ENCODE measurements at regions not wholly inside any gene's neighbourhood (a gene's known extent, or its start where the extent isn't known, plus 50 kb on each side); places are given as distances from the start of the nearest gene placed in this dataset.

GRCh38 chr4:24736066-24736465 is 59.3 kb upstream of the SOD3 start:
- CTCF ChIA-PET, result no interaction called here
- Histone ChIP-seq H3F3A (ENCODE audit: insufficient read depth, low read depth) (no peaks in the 10 kb centered on the region), H3K27ac (no peak overlapping the region), H3K4me2 (no peak overlapping the region), H3K36me3 (ENCODE audit: low read depth) (no peaks in the 10 kb centered on the region), H4K20me1 (ENCODE audit: insufficient read depth) (no peaks in the 10 kb centered on the region), H3K27me3 (ENCODE audit: insufficient read depth, low read depth) (no peaks in the 10 kb centered on the region), H3K9me2 (ENCODE audit: insufficient read depth) (no peaks in the 10 kb centered on the region), H3K4me3 (no peak overlapping the region), H3K9me3 (ENCODE audit: insufficient read depth, low read depth) (no peaks in the 10 kb centered on the region), H3K4me1 (replicated peaks; ENCODE audit: insufficient read depth) (no peaks in the 10 kb centered on the region), H2AFZ (no peak overlapping the region), H3K79me2 (ENCODE audit: low read depth) (no peaks in the 10 kb centered on the region)
- BruUV-seq (replicated peaks), result no TSS peak
- intact Hi-C loops (cut with micrococcal nuclease; ENCODE audit: unreplicated experiment), result no loop called here
- no peak for DNase-seq
- POLR2A ChIA-PET (ENCODE audit: unreplicated experiment), result no interaction called here
- TF ChIP-seq, protein P1, sequence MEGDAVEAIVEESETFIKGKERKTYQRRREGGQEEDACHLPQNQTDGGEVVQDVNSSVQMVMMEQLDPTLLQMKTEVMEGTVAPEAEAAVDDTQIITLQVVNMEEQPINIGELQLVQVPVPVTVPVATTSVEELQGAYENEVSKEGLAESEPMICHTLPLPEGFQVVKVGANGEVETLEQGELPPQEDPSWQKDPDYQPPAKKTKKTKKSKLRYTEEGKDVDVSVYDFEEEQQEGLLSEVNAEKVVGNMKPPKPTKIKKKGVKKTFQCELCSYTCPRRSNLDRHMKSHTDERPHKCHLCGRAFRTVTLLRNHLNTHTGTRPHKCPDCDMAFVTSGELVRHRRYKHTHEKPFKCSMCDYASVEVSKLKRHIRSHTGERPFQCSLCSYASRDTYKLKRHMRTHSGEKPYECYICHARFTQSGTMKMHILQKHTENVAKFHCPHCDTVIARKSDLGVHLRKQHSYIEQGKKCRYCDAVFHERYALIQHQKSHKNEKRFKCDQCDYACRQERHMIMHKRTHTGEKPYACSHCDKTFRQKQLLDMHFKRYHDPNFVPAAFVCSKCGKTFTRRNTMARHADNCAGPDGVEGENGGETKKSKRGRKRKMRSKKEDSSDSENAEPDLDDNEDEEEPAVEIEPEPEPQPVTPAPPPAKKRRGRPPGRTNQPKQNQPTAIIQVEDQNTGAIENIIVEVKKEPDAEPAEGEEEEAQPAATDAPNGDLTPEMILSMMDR (conservative IDR thresholded peaks at IDR 0.05), result no peak; the same call in 1 of the 2 replicates
- no peak for TF ChIP-seq EZH2 (IDR thresholded peaks at IDR 0.05; ENCODE audit: low read depth)

DNA sequence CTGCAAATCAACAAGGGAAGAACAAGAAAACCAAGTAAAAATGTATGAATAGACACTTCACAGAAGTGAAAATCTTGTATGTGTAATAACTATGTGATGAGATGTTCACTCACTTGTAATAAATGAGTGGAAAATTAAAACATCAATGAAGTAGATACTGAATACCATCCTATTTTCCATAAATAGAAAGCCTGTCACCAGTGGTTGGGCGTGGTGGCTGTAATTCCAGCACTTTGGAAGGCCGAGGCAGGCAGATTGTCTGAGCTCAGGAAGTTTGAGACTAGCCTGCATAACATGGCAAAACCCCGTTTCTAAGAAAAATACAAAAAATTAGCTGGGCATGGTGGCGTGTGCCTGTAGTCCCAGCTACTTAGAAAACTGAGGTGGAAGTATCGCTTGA is 53.5 kb upstream of the SOD3 start:
- H3K36me3 ChIP-seq (ENCODE audit: low read depth), result no peaks in the 10 kb centered on the region
- DNase-seq, result no peak
- no peaks in the 10 kb centered on the region for H3K4me1 ChIP-seq (replicated peaks; ENCODE audit: insufficient read depth)
- no peaks in the 10 kb centered on the region for H3K27me3 ChIP-seq (ENCODE audit: insufficient read depth, low read depth)
- H3K4me3 ChIP-seq, result no peak overlapping the region
- TF ChIP-seq, protein P1 (conservative IDR thresholded peaks at IDR 0.05), result no peak
- no peak for TF ChIP-seq EZH2 (IDR thresholded peaks at IDR 0.05; ENCODE audit: low read depth)
- H3K4me2 ChIP-seq, result no peak overlapping the region
- H3K79me2 ChIP-seq (ENCODE audit: low read depth), result no peaks in the 10 kb centered on the region
- H4K20me1 ChIP-seq (ENCODE audit: insufficient read depth), result no peaks in the 10 kb centered on the region
- H3K27ac ChIP-seq, result no peak overlapping the region
- intact Hi-C loops (cut with micrococcal nuclease; ENCODE audit: unreplicated experiment), result no loop called here
- no peak overlapping the region for H2AFZ ChIP-seq
- BruUV-seq (replicated peaks), result no TSS peak
- H3F3A ChIP-seq (ENCODE audit: insufficient read depth, low read depth), result no peaks in the 10 kb centered on the region
- ChIA-PET CTCF (no interaction called here), POLR2A (ENCODE audit: unreplicated experiment) (no interaction called here)
- H3K9me2 ChIP-seq (ENCODE audit: insufficient read depth), result no peaks in the 10 kb centered on the region
- H3K9me3 ChIP-seq (ENCODE audit: insufficient read depth, low read depth), result no peaks in the 10 kb centered on the region

DNA sequence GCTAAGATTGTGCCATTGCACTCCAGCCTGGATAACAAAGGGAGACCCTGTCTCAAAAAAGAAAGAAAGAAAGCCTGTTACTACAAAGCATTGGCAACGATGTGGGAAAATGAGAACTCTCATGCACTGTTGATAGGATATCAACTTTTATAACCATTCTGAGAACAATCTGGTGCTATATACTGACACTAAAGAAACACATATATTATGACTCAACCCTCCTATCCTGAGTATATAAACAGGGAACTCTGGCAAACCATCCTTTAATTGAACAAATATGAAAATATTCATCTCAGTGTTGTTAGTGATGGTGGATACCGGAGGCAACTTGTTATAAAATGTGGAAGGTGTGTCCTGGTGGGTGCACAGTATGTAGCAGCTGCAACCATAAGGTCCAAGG is 53.0 kb upstream of the SOD3 start:
- no TSS peak for BruUV-seq (replicated peaks)
- TF ChIP-seq, protein P1 (conservative IDR thresholded peaks at IDR 0.05), result no peak
- no peak for TF ChIP-seq EZH2 (IDR thresholded peaks at IDR 0.05; ENCODE audit: low read depth)
- CTCF ChIA-PET, result no interaction called here
- Histone ChIP-seq H3F3A (ENCODE audit: insufficient read depth, low read depth) (no peaks in the 10 kb centered on the region), H4K20me1 (ENCODE audit: insufficient read depth) (no peaks in the 10 kb centered on the region), H3K27me3 (ENCODE audit: insufficient read depth, low read depth) (no peaks in the 10 kb centered on the region), H3K4me1 (replicated peaks; ENCODE audit: insufficient read depth) (no peaks in the 10 kb centered on the region), H3K36me3 (ENCODE audit: low read depth) (no peaks in the 10 kb centered on the region), H3K4me2 (no peak overlapping the region), H3K27ac (no peak overlapping the region), H3K79me2 (ENCODE audit: low read depth) (no peaks in the 10 kb centered on the region), H3K9me3 (ENCODE audit: insufficient read depth, low read depth) (no peaks in the 10 kb centered on the region), H2AFZ (no peak overlapping the region), H3K9me2 (ENCODE audit: insufficient read depth) (no peaks in the 10 kb centered on the region), H3K4me3 (no peak overlapping the region)
- POLR2A ChIA-PET (ENCODE audit: unreplicated experiment), result no interaction called here
- DNase-seq, result no peak
- intact Hi-C loops (cut with micrococcal nuclease; ENCODE audit: unreplicated experiment), result no loop called here
